ENCODE measurements at regions not wholly inside any gene's neighbourhood (a gene's known extent, or its start where the extent isn't known, plus 50 kb on each side); places are given as distances from the start of the nearest gene placed in this dataset.
"Not testable (repeated sequence)": the region's sequence is repeated elsewhere in the genome, so short reads cannot be mapped to it uniquely, and the experiment has no call there.

DNA sequence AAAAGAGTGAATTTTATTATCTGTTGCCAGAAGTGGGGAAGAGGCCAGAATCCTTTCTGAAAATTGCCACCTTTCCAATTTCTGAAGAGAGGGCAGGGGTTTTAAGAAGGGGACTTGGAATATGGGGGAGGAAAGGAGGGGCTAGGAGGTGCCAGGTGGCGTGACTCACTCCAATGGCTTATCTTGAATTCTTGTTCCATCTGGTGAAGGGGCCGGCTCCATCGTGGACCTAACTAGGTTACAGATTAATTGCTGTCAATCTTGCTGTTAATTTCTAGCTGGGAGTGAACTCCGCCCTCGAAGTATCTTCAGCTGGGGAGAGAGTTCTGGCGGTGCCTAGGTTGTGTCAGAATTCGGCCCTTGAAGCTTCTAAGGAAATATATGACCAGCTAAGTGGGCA is 138.7 kb downstream of the YTHDC2 start:
- DNase-seq: no peak

DNA sequence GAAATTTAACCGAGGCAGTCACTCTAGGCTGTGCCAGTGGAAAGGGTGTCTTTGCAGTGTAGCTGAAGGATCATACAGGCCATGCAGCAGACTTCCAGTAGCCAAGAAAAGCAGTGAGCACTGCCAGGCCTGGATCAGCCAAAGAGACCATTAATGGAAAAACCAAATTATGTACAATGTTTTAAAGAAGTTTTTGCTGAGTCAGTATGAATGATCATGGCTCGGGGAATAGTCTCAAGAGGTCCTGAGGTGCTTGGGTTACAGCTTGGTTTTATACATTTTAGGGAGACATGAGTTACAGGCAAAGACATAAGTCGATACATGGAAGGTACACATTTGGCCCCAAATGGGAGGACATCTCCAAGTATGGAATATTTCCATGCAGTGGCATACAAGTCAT is 141.3 kb downstream of the YTHDC2 start:
- DNase-seq: no peak

DNA sequence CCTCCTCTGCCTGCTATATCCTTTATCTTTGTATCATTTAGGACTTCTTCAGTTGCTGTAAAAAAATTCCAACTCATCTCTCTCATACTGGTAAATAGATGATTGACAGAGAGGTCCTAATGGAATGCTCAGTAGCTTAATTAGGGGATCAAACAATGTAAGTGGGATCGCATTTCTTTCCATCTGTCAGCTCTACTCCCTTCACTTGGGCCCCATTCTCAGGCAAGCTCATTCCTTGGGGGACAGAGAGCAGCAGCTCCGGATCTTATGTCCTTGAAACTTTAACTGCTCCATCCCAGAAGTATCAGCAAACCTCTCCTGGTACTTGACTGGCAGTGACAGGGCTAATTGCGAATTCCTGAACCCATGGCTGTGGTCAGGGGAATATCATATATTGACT is 146.7 kb downstream of the YTHDC2 start:
- no peak for DNase-seq

DNA sequence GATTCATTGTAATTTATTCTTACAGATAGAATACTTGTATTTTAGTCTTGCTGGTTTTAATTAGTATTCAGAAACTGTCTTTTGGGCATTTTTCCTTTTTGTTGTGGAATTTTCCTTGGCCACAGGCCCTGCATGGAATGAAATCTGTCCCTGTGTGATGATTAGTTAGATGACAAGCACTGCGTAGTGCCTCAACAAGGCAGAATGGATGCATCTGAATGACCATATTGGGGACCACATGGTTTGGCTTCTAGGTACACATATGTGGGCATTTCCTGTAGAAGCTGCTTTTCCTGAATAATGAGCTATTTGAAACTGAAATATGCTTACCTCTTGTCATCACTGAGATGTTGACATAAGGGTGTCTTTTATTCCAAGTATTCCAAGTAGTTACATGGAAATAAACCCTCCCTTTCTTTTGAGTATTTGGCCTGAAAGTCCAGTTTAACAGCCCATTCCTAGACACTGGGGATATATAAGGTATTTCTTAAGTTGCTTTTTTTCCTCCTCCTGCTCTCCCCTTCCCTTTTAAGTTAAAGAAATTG is 147.3 kb downstream of the YTHDC2 start:
- DNase-seq: no peak

DNA sequence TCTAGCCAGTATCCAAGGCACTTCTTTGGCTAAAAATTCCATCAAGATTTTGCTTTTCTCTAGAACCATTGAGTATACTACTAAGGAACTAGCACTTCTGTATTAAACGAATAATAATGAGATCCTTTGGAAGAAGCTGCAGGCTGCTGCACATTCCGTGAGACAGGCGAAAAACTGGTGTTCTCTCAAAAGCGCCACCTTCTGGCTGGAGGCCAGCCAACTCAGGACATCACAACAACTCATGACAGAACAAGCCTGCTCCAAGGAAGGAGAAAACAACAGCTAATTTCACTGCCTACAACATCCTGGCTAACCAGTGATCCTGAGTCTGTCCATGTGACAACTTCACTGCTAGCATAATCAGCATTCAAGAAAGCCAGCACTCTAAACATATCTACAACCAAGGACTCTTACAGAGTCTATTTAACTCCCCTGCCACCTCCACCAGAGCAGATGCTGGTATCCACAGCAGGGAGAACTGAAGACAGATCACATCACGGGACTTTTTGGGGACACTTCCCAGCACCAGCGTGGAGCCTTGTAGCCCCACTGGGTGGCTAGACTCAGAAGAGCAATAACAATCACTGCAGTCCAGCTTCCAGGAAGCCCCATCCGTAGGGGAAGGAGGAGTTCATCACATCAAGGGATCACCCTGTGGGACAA is 150.5 kb downstream of the YTHDC2 start:
- DNase-seq: no peak

DNA sequence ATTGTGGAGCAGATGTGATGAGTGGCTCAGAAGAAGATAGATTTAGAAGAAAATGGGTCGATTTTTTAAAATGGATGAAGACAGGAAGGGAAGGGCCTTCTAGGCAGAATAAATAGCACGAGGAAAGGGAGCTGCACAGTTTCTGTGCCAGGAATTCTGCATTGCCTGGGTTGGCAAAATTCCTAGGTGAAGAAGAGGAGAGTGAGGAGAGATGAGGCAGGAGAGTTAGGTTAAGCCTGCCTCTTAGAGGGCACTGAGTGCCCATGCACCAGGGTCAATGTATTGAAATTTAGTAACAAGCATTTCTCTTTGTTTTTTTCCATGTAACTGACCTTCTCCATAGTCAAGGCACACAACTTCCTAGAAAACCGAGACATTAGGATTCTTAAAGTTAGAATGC is 159.5 kb downstream of the YTHDC2 start:
- no peak for DNase-seq

DNA sequence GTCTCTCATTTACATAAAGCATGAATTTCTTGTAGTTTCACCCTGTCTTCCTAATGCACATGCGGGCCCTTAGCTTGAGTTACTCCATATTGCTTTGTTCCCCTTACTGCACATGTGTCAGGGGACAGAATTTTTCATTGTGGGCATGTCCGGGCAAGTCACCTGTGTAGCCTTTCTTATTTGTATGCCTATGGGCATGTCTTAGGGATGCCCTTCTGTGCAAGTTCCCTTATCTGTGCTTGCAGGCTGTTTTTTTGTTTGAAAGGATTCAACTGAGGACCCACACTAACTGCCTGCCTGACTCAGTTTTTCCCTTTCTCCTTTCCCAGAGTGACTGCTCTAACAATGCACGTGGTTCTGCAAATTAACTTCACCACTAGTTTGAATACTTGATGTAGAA is 161.7 kb downstream of the YTHDC2 start:
- no peak for DNase-seq

DNA sequence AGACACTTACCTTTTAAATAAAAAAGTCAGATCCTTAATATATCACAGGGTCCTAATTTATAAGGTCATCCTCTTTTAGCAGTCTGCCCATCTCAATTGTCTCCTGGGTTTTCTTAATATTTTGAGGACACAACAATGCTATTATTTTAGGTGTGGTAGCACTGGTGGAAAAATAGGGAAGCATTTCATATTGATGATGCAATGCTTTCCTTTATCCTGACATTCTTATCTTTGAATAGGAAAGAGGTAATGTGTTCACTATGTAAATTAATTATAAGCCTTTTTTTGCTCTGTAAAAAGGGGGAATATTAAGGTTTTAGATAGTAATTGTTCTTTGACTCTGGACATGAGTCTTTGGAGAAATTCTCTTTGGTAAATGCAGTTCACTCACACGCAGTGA is 164.7 kb downstream of the YTHDC2 start:
- no peak for DNase-seq

DNA sequence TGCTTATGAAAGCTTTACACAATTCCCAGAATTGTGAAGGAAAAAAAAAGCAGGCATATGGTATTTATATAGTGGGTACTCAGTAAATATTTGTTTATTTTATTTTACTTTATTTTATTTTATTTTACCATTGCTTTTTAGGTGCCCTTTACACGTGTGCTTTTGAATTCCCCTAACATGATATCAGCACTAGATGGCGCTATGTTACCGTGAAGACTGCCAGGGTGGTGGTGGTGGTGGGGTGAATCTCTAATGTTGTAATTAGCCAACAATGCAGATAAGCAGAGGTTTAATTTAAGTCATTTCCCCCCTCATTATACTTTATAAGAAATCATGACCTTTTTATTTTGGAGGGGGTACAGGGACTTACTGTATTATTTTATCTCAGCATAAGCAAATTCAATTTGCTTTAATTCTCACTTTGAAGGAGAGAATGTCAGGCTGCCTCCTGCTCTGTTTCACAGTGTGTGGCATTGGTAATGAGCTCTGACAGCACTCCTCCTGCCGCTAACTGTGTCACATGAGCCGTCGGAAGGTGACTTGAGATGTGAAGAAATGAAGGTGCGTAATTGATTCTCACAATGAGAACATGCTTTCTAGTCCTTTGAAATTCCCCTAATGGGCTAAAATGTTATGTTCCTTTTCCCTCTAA is 165.6 kb downstream of the YTHDC2 start:
- peak; percentile 66 to 70 for DNase-seq

DNA sequence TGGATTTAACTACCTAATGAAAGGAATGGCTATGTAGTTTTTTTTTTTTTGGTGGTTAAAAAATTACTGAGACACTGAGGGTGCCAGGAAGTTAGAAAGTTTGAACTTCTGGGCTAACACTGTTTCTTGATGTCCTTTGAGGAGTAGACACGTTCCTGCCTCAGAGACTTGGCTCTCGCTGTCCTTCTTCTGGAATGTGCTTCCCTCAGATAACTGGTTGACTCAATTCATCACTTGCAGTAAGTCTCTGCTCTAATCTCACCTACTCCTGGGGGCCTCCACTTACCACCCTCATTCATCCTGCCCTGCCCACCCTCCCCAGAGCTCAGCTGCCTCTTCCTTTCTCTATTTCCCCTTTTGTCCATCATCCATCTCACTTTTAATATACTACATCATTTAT is 167.0 kb downstream of the YTHDC2 start:
- no peak for DNase-seq

DNA sequence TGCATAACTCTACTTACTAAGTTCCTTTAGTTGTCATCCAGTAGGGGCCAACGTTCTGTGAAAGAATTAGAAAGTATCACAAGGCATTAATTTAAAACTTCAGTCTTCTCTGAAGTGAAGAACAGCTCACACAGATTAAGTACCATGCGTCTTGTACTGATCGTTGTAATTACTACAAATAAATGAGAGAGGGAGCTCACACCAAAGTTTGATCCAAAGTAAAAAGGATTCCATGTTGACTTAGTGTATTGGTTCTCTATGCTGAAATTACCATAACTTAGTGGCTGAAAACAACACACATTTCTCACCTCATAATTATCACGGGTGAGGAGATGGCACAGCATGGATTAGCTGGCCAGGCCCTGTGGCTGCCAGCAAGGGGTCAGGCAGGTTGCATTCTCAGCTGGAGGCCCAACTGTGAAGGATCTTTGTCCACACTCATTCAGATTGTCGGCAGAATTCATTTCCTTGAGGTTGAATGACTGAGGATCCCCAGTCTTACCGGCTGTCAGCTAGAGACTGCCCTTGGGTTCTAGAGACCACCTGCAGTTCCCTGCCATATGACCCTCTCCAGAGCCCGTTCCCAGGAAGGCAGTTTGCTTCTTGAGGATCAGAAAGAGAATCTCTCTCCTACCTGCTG is 169.1 kb downstream of the YTHDC2 start:
- DNase-seq: peak; percentile 21 to 43

DNA sequence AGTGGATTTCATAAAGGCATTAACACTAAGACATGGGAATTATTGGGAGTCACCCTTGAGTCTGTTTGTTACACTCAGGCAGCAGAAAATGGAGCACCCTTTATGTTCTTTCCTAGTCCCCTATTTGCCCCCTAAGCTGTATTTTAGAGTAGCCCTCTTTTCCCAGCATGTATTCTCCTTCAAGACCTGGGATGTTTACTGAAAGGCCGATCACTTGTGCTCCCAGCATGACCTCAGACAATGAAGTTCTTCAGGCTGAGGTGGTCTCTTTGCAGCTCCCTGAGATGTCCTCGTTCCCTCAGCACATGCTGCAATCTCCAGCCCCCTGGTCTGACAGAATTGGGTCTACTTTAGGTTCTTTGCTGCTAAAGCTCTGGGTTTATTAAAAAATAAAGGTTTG is 169.7 kb downstream of the YTHDC2 start:
- DNase-seq: no peak

DNA sequence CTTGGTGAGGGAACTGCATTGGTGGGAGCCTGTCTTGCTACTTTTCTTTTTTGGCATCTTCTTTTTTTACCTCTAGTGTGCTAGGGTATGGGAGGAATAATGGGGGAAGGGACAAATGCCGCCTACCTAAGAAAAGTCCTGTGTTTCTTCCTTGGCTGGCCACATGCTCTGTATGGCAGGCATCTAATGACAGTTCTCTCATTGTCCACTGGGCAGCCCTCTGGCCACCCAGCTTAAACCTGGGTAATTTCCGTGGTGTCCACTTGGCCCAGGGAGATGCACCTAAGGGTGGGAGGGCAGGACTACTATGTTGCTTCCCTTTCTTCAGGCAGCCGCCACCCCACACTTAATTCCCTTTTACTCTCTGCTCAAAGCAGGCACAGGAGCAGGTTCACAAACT is 173.1 kb downstream of the YTHDC2 start:
- no peak for DNase-seq

DNA sequence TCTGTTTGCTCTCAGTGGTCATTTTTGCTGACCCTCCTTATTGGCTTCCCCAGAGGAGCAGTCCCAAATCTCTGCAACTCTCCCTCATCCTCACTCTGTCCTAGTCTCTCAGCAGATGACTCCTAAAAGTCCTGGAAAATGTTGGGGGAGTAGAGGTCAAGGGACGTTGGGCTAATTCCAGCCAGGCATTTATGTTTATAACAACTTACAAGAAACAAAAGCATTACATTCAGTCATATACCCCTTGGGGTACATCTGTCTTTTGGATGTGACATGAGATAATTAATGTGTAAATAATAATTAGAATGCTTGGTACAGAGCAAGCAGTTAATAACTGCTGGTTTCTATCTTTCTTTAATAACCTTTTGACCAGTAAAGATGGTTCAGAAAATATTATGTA is 176.2 kb downstream of the YTHDC2 start:
- DNase-seq: no peak

DNA sequence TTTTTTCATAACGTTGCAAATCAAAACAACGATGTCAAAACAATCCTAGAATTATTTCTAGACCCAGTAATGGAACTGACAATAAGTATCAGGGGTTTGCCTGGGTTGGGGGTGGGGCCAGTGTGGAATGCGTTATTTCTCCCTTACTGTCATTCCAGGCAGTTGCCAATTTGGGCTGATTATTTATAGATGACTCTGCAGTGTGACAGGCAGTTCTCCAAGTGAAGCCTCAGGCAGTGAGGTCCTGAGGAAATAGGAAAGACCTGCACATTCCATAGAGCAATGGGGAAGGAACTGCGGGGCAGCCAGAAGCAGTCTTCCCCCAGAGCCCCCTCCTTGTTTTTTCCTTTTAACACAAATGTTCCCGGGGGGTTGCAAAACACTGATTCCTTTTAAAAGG is 179.0 kb downstream of the YTHDC2 start:
- no peak for DNase-seq

DNA sequence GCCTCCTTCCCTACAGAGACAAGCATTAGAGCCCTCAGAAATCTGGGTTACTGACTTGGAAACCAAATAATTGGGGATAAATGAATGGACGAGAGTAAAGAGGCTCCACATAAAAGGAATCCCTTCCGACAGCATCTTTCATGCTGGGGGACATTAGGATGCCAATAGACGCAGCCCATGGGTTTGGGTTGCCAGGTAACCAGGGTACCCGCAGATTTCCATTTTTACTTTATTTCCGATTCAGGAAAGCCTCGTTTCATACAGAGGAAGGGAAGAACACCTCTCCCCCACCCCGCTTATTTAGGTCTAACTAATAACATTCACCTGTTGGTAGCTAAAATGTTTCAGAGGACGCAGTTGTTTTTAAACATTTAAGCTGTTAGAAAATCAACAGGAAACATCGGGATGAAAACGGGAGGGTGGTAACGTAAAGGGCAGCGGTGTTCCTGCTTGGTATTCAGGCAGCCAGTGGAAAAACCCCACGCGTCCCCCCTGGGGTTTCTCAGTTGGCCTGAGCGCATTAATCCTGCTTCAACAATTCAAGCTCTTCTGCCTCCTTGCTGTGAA is 179.5 kb downstream of the YTHDC2 start:
- no peak for DNase-seq

DNA sequence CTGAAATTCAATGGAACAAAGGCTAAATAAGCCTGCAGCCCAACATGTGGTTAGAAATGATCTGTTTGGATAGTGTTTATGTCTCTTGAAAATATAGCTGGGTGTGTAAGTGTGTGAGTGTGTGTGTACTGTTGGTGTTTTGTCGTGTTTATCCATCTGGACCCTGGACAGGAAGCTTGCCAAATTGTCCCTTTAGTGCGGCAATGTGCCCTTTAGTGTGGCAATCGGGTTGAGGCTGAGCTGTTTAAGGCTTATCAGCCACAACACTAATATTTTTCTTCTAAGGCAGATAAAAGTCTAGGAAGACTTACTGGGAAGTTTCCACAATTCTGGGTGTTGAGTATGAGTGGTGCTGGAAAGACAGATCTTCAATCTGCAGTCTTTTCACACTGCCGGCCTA is 180.2 kb downstream of the YTHDC2 start:
- DNase-seq: no peak

DNA sequence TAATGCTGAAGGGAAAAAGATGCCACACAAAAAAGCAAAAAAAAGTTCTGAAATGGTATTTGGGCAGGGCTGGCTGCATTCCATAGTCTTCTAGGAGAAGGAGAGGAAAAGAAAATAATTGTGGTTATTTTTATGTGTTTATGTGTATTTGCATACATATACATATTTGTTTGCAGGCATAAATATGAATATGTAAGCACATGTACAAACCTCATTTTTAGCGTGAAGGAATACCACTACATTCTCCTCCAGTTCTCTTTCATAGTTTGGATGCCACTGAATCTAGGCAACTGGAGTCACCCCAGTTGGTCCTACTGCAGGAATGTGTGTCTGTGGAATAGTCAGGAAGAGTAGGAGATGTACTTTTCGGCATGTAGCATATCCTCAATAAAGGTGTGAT is 181.1 kb downstream of the YTHDC2 start:
- DNase-seq: no peak

DNA sequence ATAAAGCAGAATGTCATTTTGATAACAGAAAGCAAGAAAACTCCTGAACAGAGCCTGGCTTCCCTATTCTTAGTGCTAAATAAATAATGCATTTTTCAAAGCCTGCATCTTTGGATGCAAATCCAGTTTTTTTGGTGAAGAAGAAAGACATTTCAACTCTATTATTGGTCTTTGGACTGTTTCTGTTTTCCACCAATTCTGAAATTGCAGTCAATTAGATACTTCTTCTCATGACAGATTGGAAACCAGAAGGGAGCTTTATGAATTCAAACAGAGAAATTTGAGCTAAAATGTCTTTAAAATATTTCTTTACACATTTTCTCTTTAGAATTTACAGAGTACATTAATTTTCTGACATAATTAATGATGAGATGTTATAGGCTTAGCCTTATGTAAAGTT is 189.8 kb downstream of the YTHDC2 start:
- DNase-seq: no peak

DNA sequence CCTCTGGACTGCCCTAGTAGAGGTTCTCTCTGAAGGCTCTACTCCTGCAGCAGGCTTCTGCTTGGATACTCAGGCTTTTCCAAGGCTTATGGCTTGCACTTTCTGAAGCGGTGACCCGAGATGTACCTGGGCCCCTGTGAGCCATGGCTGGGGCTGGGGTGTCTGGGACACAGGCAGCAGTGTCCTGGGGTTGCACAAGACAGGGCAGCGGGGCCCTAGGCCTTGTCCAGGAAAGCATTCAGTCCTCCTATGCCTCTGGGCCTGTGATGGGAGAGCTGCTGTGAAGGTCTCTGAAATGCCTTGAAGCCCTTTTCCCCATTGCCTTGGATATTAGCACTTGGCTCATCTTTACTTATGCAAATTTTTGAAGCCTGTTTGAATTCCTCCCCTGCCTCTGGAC is 192.2 kb downstream of the YTHDC2 start:
- no peak for DNase-seq

DNA sequence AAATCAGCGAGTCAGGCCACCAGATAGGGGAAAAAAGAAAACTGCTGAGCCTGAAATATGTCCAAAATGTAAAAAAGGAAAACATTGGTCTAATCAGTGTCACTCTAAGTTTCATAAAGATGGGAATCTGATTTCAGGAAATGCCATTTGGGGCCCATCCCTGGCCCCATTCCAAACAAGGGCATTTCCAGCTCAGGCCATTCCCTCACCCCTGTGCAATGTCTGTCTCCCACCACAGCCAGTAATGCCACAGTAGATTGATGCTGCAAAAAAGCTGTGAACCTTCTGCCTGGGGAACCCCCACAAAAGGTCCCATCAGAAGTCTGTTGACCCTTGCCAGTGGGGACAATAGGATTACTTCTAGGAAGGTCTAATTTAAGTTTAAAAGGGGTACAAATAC is 199.6 kb downstream of the YTHDC2 start:
- DNase-seq: no peak

DNA sequence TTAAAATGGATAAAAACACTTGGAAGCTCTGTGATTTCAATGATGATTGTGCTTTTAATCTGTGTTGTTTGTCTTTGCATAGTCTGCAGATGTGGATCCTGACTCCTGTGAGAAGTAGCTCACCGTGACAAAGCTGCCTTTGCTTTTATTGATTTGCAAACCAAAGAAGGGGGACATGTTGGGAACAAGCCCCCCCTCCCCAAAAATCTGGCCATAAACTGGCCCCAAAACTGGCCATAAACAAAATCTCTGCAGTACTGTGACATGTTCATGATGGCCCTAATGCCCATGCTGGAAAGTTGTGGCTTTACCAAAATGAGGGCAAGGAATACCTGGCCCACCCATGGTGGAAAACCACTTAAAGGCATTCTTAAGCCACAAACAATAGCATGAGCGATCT is 202.4 kb downstream of the YTHDC2 start:
- not testable (repeated sequence) for DNase-seq

DNA sequence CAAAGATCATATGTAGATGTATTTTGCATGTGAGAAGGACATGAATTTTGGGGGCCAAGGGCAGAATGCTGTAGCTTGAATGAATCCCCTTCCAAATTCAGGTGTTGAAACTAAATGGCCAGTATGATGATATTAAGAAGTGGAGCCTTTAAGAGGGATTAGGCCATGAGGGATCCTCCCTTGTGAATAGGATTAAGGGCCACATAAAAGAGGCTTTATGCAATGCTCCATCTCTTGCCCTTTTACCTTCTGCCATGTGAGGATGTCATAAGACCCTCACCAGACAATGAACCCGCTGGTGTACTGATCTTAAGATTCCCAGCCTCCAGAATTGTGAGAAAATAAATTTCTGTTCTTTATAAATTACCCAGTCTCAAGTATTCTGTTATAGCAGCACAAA is 206.1 kb downstream of the YTHDC2 start:
- no peak for DNase-seq

DNA sequence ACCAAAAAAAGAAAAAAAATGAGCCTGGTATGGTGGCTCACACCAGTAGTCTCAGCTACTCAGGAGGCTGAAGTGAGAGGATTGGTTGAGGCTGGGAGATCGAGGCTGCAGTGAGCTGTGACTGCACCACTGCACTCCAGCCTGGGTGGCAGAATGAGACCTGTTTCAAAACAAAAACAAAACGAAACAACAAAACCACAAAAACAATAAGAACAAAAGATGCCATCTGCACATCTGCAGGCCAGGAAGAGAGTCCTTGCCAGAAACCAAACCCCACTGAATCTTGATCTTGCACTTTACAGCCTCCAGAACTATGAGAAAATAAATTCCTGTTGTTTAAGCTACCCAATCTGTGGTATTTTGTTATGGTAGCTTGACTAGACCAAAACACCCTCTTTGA is 207.7 kb downstream of the YTHDC2 start:
- no peak for DNase-seq

All from Kasumi-1 (cell line).